AG04449 (cell line): ENCODE measurements at regions not wholly inside any gene's neighbourhood (a gene's known extent, or its start where the extent isn't known, plus 50 kb on each side); places are given as distances from the start of the nearest gene placed in this dataset.
"Not testable (repeated sequence)": the region's sequence is repeated elsewhere in the genome, so short reads cannot be mapped to it uniquely, and the experiment has no call there.

Experiments
- CTCF ChIA-PET: fragments of 350-600 bp; formaldehyde crosslinking; extraction: SDS; loops from one replicate; lab custom pipeline; 2021; ENCODE audit warnings: antibody characterized with exemption; lab: Yijun Ruan, JAX
- POLR2A ChIA-PET: fragments of 400-600, 350-600 bp; formaldehyde crosslinking; extraction: SDS; loops from one replicate; lab custom pipeline; 2020; ENCODE audit warnings: antibody characterized with exemption, inconsistent platforms; lab: Yijun Ruan, JAX
- DNase-seq: peaks from one replicate; pipeline ENCODE4 v3.0.0-alpha.2; 2010; ENCODE audit warnings: low read depth, low spot score
- H3K4me3 ChIP-seq: 2 replicates; pipeline ENCODE4 v1.5.1; 2011; ENCODE audit warnings: low read depth, mild to moderate bottlenecking, control low read depth, low read length
- CTCF ChIP-seq: IDR thresholded peaks from one replicate; pipeline ENCODE4 v1.5.1; 2011; ENCODE audit warnings: mild to moderate bottlenecking, moderate library complexity, low read length, control low read depth, inconsistent platforms; ENCODE audit not compliant: insufficient read depth; ENCODE audit errors: missing control alignments

GRCh38 chr6:8810325-8810724, 375.0 kb upstream of the SLC35B3 start:
- ChIA-PET CTCF (no interaction called here), POLR2A (no interaction called here)
- no peak for TF ChIP-seq CTCF
- H3K4me3 ChIP-seq: no peak overlapping the region
- no peak for DNase-seq

GRCh38 chr6:8809662-8810061, 374.3 kb upstream of the SLC35B3 start:
- no peak overlapping the region for H3K4me3 ChIP-seq
- no peak for DNase-seq
- no peak for TF ChIP-seq CTCF
- POLR2A ChIA-PET: no interaction called here
- CTCF ChIA-PET: no interaction called here

- DNase-seq: no peak
- ChIA-PET CTCF (no interaction called here), POLR2A (no interaction called here)
- H3K4me3 ChIP-seq: no peak overlapping the region
- no peak for TF ChIP-seq CTCF
Measured at GRCh38 chr6:8803181-8803760, 367.9 kb upstream of the SLC35B3 start.

GRCh38 chr6:8802397-8802796, 367.1 kb upstream of the SLC35B3 start:
- DNase-seq, H3K4me3 ChIP-seq, POLR2A ChIA-PET, CTCF ChIA-PET: not testable (repeated sequence)

- H3K4me3 ChIP-seq: no peak overlapping the region
- POLR2A ChIA-PET: no interaction called here
- TF ChIP-seq CTCF: no peak
- DNase-seq: no peak
- CTCF ChIA-PET: no interaction called here
Measured at GRCh38 chr6:8794420-8794819, 359.1 kb upstream of the SLC35B3 start.

GRCh38 chr6:8789878-8790277, 354.5 kb upstream of the SLC35B3 start:
- ChIA-PET POLR2A (no interaction called here), CTCF (no interaction called here)
- no peak overlapping the region for H3K4me3 ChIP-seq
- no peak for DNase-seq
- no peak for TF ChIP-seq CTCF

- POLR2A ChIA-PET: no interaction called here
- no peak overlapping the region for H3K4me3 ChIP-seq
- no peak for DNase-seq
- CTCF ChIA-PET: no interaction called here
- no peak for TF ChIP-seq CTCF
Measured at GRCh38 chr6:8785223-8785622, 349.9 kb upstream of the SLC35B3 start.
